ENCODE measurements at regions not wholly inside any gene's neighbourhood (a gene's known extent, or its start where the extent isn't known, plus 50 kb on each side); places are given as distances from the start of the nearest gene placed in this dataset.

GRCh38 chr6:119676230-119676629 lies 326.7 kb upstream of the MAN1A1 start:
- TF ChIP-seq CTCF (IDR thresholded peaks at IDR 0.05; ENCODE audit: poor library complexity, severe bottlenecking) (no peak), POLR2AphosphoS5 (IDR thresholded peaks at IDR 0.05) (no peak), SMC3 (conservative IDR thresholded peaks at IDR 0.05; ENCODE audit: poor library complexity) (no peak), EP300 (conservative IDR thresholded peaks at IDR 0.05; ENCODE audit: poor library complexity, severe bottlenecking) (no peak), TAF1 (IDR thresholded peaks at IDR 0.05; ENCODE audit: low read depth) (no peak)

Measured in neural cell (in vitro differentiated cells).